SU-DHL-6 (cell line): ENCODE measurements at regions not wholly inside any gene's neighbourhood (a gene's known extent, or its start where the extent isn't known, plus 50 kb on each side); places are given as distances from the start of the nearest gene placed in this dataset.
"Not testable (repeated sequence)": the region's sequence is repeated elsewhere in the genome, so short reads cannot be mapped to it uniquely, and the experiment has no call there.

Experiments used
- H2AFZ ChIP-seq: fragments of 200-600 bp; sonication (generic); 2 replicates; pipeline ENCODE4 v1.6.1; 2014; ENCODE audit warnings: low read depth, mild to moderate bottlenecking, moderate library complexity, mixed read lengths, antibody characterized with exemption, low read length; ENCODE audit not compliant: severe bottlenecking
- H3F3A ChIP-seq: fragments of 200-600 bp; shearing (Covaris generic); 2 replicates; pipeline ENCODE4 v1.6.0; 2016; ENCODE audit warnings: antibody characterized with exemption, mild to moderate bottlenecking; ENCODE audit not compliant: insufficient read depth
- H3K27ac ChIP-seq: fragments of 200-600 bp; sonication (generic); 2 replicates; pipeline ENCODE4 v1.5.1; 2016; ENCODE audit warnings: low read depth, mild to moderate bottlenecking, low read length, moderate library complexity, mixed read lengths
- H3K27me3 ChIP-seq: fragments of 200-600 bp; sonication (generic), shearing (Covaris generic); 2 replicates; pipeline ENCODE4 v1.6.0; 2014; ENCODE audit warnings: mild to moderate bottlenecking, low read length
- H3K36me3 ChIP-seq: fragments of 200-600 bp; sonication (generic); 2 replicates; pipeline ENCODE4 v1.6.1; 2014; ENCODE audit warnings: mild to moderate bottlenecking, low read length, mixed read lengths
- H3K4me2 ChIP-seq: fragments of 300-600, 200-600 bp; shearing (Covaris generic), sonication (generic); 2 replicates; pipeline ENCODE4 v1.6.0; 2014; ENCODE audit warnings: low read length, low read depth, mild to moderate bottlenecking; ENCODE audit not compliant: poor library complexity, severe bottlenecking
- H3K4me3 ChIP-seq: fragments of 200-600 bp; sonication (generic); 2 replicates; pipeline ENCODE4 v1.5.1; 2014; ENCODE audit warnings: antibody characterized with exemption, low read length, mild to moderate bottlenecking, mixed read lengths; ENCODE audit not compliant: insufficient read depth, poor library complexity, severe bottlenecking
- H3K79me2 ChIP-seq: fragments of 200-600 bp; sonication (generic); 2 replicates; pipeline ENCODE4 v1.6.1; 2014; ENCODE audit warnings: mild to moderate bottlenecking, low read length, moderate library complexity; ENCODE audit not compliant: insufficient read depth
- H3K9ac ChIP-seq: fragments of 200-600 bp; sonication (generic); 2 replicates; pipeline ENCODE4 v1.7.0; 2014; ENCODE audit warnings: mild to moderate bottlenecking, low read length
- H3K9me2 ChIP-seq: fragments of 200-600 bp; sonication (generic); replicated peaks from 2 replicates; pipeline ENCODE4 v1.6.1; 2014; ENCODE audit warnings: low read length; ENCODE audit not compliant: insufficient read depth
- H3K9me3 ChIP-seq: fragments of 200-600 bp; sonication (generic); 2 replicates; pipeline ENCODE4 v1.6.1; 2014; ENCODE audit warnings: low read length, mixed read lengths; ENCODE audit not compliant: insufficient read depth
- H4K20me1 ChIP-seq: fragments of 200-600 bp; sonication (generic); 2 replicates; pipeline ENCODE4 v1.6.1; 2014; ENCODE audit warnings: low read depth, mild to moderate bottlenecking, antibody characterized with exemption, low read length, moderate library complexity, mixed read lengths
- CTCF ChIP-seq: fragments of 200-600 bp; sonication (generic); IDR thresholded peaks from one replicate; pipeline ENCODE4 v1.5.1; 2017; ENCODE audit warnings: antibody characterized with exemption, mild to moderate bottlenecking, low read length, moderate library complexity; ENCODE audit not compliant: insufficient read depth, poor library complexity, severe bottlenecking
- EZH2phosphoT487 ChIP-seq: fragments of 200-600 bp; sonication (generic), shearing (Covaris generic); conservative IDR thresholded peaks from 2 replicates; pipeline ENCODE4 v1.6.1; 2018; ENCODE audit warnings: mild to moderate bottlenecking, antibody characterized with exemption, low read length, moderate library complexity, mixed read lengths

- Histone ChIP-seq H3K4me3 (no peak overlapping the region), H3K27me3 (no peaks in the 10 kb centered on the region), H2AFZ (no peak overlapping the region), H4K20me1 (no peaks in the 10 kb centered on the region), H3K9me2 (no peaks in the 10 kb centered on the region), H3K36me3 (no peaks in the 10 kb centered on the region), H3K9me3 (0 out of 2 replicates have a peak, but pooled peaks cover under 1% of the 10 kb centered on the region), H3K9ac (no peak overlapping the region), H3K27ac (no peak overlapping the region), H3F3A (no peaks in the 10 kb centered on the region), H3K79me2 (no peaks in the 10 kb centered on the region), H3K4me2 (no peak overlapping the region)
- no peak for TF ChIP-seq EZH2phosphoT487
- no peak for TF ChIP-seq CTCF
Observed at GRCh38 chr3:176041185-176041584, 1156.1 kb downstream of the TBL1XR1 start.

DNA sequence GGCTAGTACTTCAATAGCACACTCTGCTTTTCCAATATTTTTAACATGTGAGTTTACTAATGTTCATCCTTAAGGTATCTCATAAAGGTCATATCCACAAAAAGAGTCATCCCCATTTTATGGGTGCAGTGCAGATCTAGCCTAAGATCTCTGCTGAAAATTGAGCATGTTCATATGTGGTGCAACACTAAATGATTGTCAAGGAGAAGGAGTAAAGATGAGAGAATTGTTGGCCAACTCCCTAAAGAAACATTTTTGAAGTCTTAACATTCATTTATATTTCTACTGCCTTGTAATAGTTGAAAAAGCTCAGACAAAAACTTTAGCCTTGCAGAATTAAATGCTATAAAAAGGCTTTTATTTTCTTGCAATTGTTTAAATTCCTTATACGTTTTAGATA lies 1159.6 kb downstream of the TBL1XR1 start:
- H3F3A ChIP-seq = no peaks in the 10 kb centered on the region
- H3K36me3 ChIP-seq = no peaks in the 10 kb centered on the region
- H4K20me1 ChIP-seq = no peaks in the 10 kb centered on the region
- no peak overlapping the region for H2AFZ ChIP-seq
- no peak for TF ChIP-seq CTCF
- TF ChIP-seq EZH2phosphoT487 = no peak
- H3K9me3 ChIP-seq = peaks cover 4% of the 10 kb centered on the region; the same call in 1 of the 2 replicates
- no peak overlapping the region for H3K4me3 ChIP-seq
- H3K9me2 ChIP-seq = no peaks in the 10 kb centered on the region
- H3K27me3 ChIP-seq = no peaks in the 10 kb centered on the region
- no peak overlapping the region for H3K27ac ChIP-seq
- H3K4me2 ChIP-seq = no peak overlapping the region
- no peaks in the 10 kb centered on the region for H3K79me2 ChIP-seq
- no peak overlapping the region for H3K9ac ChIP-seq

DNA sequence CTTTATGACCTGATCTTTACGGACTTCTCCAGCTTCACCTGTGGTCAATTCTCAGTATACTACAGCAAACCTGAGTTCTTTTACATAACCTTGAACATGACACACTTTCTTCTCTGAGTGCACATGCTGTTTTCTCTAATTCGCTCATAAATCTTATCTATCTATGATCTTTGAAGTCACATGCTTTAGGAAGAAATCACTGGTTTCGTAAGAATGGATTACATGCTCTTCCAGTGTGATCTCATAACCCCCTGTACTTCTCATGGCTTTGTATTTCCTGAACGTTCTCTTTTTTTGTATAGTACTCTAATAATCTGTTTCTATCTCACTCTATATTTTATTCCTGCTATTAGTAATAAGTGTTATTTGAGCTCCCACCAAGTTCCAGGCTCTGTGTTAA lies 1165.2 kb downstream of the TBL1XR1 start:
- Histone ChIP-seq H3K27ac (no peak overlapping the region), H3K36me3 (no peaks in the 10 kb centered on the region), H3K4me3 (no peak overlapping the region), H3K27me3 (no peaks in the 10 kb centered on the region), H3K4me2 (no peak overlapping the region), H4K20me1 (no peaks in the 10 kb centered on the region), H3K9me2 (no peaks in the 10 kb centered on the region), H3F3A (no peaks in the 10 kb centered on the region), H3K79me2 (no peaks in the 10 kb centered on the region), H3K9ac (no peak overlapping the region), H2AFZ (no peak overlapping the region), H3K9me3 (peaks cover 4% of the 10 kb centered on the region; the same call in 1 of the 2 replicates)
- TF ChIP-seq CTCF (no peak), EZH2phosphoT487 (no peak)

GRCh38 chr3:176016203-176016602 lies 1157.1 kb downstream of the NAALADL2 start:
- H3K4me2 ChIP-seq, H2AFZ ChIP-seq, H4K20me1 ChIP-seq, H3K4me3 ChIP-seq, H3K36me3 ChIP-seq, H3K9ac ChIP-seq, H3K9me3 ChIP-seq, H3K27ac ChIP-seq, H3K27me3 ChIP-seq, H3K79me2 ChIP-seq, H3K9me2 ChIP-seq, H3F3A ChIP-seq: not testable (repeated sequence)

GRCh38 chr3:176015228-176015627 lies 1156.1 kb downstream of the NAALADL2 start:
- H3K27ac ChIP-seq, H3K4me3 ChIP-seq, H4K20me1 ChIP-seq, H2AFZ ChIP-seq, H3K4me2 ChIP-seq, H3K27me3 ChIP-seq, H3K9ac ChIP-seq, H3K9me2 ChIP-seq, H3K79me2 ChIP-seq, H3K9me3 ChIP-seq, H3K36me3 ChIP-seq, H3F3A ChIP-seq: not testable (repeated sequence)
